Fibroblast of upper back skin (primary cell): ENCODE measurements at regions not wholly inside any gene's neighbourhood (a gene's known extent, or its start where the extent isn't known, plus 50 kb on each side); places are given as distances from the start of the nearest gene placed in this dataset.
A peak's percentile ranks its signal among the peaks of the same experiment; 100 is the strongest.

Source experiments
- DNase-seq: peaks from one replicate; pipeline ENCODE4 v3.0.0-alpha.2; 2013

- DNase-seq, result no peak
Measured at GRCh38 chr2:139389391-139389790, 609.2 kb upstream of the NXPH2 start.

GRCh38 chr2:139386401-139386800 is 606.2 kb upstream of the NXPH2 start:
- no peak for DNase-seq

GRCh38 chr2:139383532-139383931 is 603.3 kb upstream of the NXPH2 start:
- no peak for DNase-seq

GRCh38 chr2:139380051-139380450 is 599.9 kb upstream of the NXPH2 start:
- no peak for DNase-seq

GRCh38 chr2:139378373-139378772 is 598.2 kb upstream of the NXPH2 start:
- no peak for DNase-seq

- DNase-seq, result no peak
Measured at GRCh38 chr2:139374296-139374850, 594.2 kb upstream of the NXPH2 start.

- no peak for DNase-seq
Measured at GRCh38 chr2:139369423-139370409, 589.5 kb upstream of the NXPH2 start.

- DNase-seq, result no peak
Measured at GRCh38 chr2:139367416-139367815, 587.2 kb upstream of the NXPH2 start.

- DNase-seq, result no peak
Measured at GRCh38 chr2:139366681-139367080, 586.5 kb upstream of the NXPH2 start.

GRCh38 chr2:139365189-139365588 is 585.0 kb upstream of the NXPH2 start:
- DNase-seq, result no peak

- DNase-seq, result no peak
Measured at GRCh38 chr2:139360654-139361053, 580.5 kb upstream of the NXPH2 start.

DNA sequence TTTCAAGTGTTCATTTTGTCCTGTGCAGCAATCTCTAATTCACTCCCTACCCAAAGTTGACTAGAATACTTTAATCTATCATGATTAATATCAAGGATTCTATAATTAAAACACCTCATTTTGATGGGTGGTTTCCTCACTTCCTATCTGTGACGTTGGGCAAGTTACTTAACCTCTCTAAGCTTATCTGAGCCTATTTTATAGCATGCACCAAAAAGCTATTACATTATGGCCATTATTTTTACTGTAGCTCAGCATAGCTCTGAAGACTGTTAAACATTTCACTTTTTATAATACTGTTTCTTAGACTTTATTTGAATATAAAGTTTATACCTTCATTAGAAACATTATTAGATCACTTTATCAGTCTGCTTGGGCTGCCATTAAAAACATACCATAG is 579.6 kb upstream of the NXPH2 start:
- DNase-seq, result no peak

GRCh38 chr2:139357972-139358371 is 577.8 kb upstream of the NXPH2 start:
- DNase-seq, result no peak

DNA sequence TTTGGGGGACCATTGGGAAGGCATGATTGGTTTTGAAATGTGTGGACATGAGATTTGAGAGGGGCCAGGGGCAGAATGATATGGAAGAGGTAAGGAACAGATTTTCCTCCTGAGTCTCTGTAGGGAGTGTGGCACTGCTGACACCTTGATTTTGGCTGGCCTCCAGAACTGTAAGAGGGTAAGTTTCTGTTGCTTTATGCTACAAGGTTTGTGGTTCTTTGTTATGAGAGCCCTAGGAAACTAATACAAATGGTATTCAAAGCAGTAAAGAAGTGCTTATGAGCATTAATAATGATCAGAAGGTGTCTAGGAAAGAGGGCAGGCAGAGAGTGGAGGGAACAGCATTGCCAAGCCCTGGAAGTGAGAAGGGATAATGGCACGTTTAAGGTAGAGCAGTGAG is 574.3 kb upstream of the NXPH2 start:
- DNase-seq, result no peak

DNA sequence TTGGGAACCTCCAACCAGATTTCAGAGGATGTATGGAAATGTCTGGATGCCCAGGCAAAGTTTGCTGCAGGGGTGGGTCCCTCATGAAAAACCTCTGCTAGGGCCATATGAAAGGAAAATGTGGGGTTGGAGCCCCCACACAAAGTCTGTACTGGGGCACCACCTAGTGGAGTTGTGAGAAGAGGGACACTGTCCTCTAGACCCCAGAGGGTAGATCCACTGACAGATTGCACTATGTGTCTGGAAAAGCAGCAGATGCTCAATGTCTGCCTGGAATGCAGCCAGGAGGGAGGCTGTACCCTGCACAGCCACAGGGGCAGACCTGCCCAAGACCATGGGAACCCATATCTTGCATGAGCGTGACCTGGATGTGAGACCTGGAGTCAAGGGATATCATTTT is 573.7 kb upstream of the NXPH2 start:
- no peak for DNase-seq

- no peak for DNase-seq
Measured at GRCh38 chr2:139317259-139317658, 537.1 kb upstream of the NXPH2 start.

DNA sequence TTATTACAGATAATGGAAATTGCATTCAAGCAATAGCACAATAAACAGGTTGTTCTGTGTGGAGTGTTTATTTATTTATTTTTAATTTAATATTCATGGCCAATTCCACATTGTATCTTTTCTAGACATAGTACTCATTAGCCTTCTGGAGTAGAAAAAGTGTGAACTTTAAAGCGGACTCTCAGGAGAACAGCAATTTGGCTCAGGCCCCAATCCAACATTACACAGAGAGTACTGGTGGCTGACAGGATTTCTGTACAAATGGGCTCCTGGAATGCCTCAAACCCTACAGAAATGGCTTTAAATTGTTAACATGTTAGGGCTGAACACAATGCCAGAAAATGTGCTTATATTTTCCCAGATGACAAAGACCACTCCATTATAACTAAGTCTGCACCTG is 533.9 kb upstream of the NXPH2 start:
- DNase-seq, result no peak

DNA sequence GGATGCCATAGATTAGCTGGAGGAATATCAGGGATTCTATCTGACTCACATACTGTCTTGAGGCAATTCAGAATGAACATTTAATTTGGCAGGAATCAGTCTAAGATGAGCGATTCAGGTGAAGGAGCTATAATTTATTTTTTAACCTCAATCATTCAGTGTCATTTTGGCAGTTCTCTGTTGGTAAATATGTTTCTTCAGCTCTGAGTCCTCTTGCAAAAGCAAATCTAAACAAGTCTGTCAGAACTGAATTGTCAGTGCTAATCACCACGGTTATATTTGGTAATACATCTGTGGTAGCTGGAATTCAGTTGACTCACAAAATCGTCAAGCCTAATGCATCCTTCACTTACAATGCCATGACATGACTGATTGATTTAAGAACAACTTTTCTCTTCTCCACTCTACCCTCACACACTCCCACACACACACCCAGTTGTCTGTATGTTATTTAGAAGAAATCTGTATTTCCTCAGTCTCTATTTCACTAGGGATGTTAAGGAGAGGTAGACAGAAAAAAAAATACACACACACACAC is 516.6 kb upstream of the NXPH2 start:
- peak; percentile 5 for DNase-seq

DNA sequence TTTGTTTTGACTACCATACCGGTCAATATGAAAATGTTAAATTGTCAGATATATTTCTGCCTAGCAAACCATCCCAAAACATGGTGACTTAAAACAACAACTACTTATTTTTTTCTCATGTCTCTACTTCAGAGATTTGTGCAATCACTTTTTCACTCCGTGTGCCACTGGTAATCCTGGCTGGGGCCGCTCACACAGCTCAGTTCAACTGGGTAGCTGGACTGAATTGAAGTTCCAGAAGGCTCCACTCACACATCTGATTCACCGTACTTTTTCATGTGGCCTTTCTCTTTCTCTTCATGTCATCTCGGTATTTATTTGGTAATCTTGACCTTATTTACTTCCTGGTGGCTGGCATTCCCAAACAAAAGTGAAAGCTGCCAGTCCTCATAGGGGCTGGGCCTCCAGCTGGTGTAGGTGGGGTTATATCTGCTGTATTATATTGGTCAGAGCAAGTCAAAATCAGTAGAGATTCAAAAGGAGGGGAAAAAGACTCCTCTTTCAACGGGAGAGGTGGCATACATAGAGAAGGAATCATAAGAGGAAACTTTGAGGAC is 513.9 kb upstream of the NXPH2 start:
- no peak for DNase-seq

DNA sequence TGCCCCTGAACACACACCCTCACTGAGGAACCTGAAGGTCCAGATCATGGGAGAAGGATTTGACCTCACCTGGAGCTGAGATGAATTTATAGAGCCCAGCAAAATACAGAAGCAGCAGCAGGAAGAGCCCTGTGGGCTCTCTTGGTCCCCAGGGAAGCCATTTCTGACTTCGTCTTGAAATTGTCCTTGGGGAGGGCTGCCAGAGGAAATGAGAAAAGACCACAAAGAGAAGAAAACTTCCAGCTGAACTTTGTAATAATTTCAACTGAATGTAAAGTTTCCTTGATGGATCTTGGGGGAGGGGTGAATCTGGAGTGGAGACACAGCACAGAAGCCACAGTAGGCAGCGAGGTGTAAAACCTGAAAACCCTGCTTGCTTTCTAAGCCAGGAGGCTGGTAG is 500.9 kb upstream of the NXPH2 start:
- no peak for DNase-seq

GRCh38 chr2:139271879-139272278 is 491.7 kb upstream of the NXPH2 start:
- no peak for DNase-seq

GRCh38 chr2:139271149-139271548 is 491.0 kb upstream of the NXPH2 start:
- no peak for DNase-seq

GRCh38 chr2:139260052-139260430 is 479.9 kb upstream of the NXPH2 start:
- no peak for DNase-seq
